ACHN (cell line): ENCODE measurements at regions not wholly inside any gene's neighbourhood (a gene's known extent, or its start where the extent isn't known, plus 50 kb on each side); places are given as distances from the start of the nearest gene placed in this dataset.
"Not testable (repeated sequence)": the region's sequence is repeated elsewhere in the genome, so short reads cannot be mapped to it uniquely, and the experiment has no call there.

Experiments used
- DNase-seq: peaks from one replicate; pipeline ENCODE4 v3.0.0-alpha.2; 2015
- in situ Hi-C: cut with HindIII; loops from 2 replicates; pipeline ENCODE4 v1.10.0; 2017; ENCODE audit warnings: low sequenced_read_pairs, low pct_ligation_motif_present, low pct_unique_long_range_greater_than_20kb

GRCh38 chr13:50744116-50744660, 99.3 kb downstream of the DLEU7 start:
- in situ Hi-C loops, result no loop called here
- no peak for DNase-seq

- no peak for DNase-seq
- in situ Hi-C loops, result no loop called here
These were observed 97.9 kb downstream of the DLEU7 start for GRCh38 chr13:50745542-50746115.

- in situ Hi-C loops, result no loop called here
- DNase-seq, result no peak
These were observed 95.6 kb downstream of the DLEU7 start for GRCh38 chr13:50747737-50748350.

- in situ Hi-C loops, DNase-seq: not testable (repeated sequence)
These were observed 90.3 kb downstream of the DLEU7 start for GRCh38 chr13:50753221-50753620.

GRCh38 chr13:50755862-50756685, 87.4 kb downstream of the DLEU7 start:
- in situ Hi-C loops, DNase-seq: not testable (repeated sequence)

- DNase-seq, result no peak
- in situ Hi-C loops, result no loop called here
These were observed 86.5 kb downstream of the DLEU7 start for GRCh38 chr13:50757008-50757407.

- DNase-seq, result no peak
- in situ Hi-C loops, result no loop called here
These were observed 84.7 kb downstream of the DLEU7 start for GRCh38 chr13:50758796-50759195.

- in situ Hi-C loops, result no loop called here
- DNase-seq, result no peak
These were observed 82.7 kb downstream of the DLEU7 start for GRCh38 chr13:50760751-50761150.

GRCh38 chr13:50761406-50761805, 82.1 kb downstream of the DLEU7 start:
- in situ Hi-C loops, result no loop called here
- DNase-seq, result no peak

- no peak for DNase-seq
- in situ Hi-C loops, result no loop called here
These were observed 80.4 kb downstream of the DLEU7 start for GRCh38 chr13:50762969-50763567.

- no peak for DNase-seq
- in situ Hi-C loops, result no loop called here
These were observed 77.5 kb downstream of the DLEU7 start for GRCh38 chr13:50766013-50766412.

- DNase-seq, result no peak
- in situ Hi-C loops, result no loop called here
These were observed 76.8 kb downstream of the DLEU7 start for GRCh38 chr13:50766695-50767094.

- in situ Hi-C loops, DNase-seq: not testable (repeated sequence)
These were observed 70.6 kb downstream of the DLEU7 start for GRCh38 chr13:50772881-50773280.
